ENCODE measurements at regions not wholly inside any gene's neighbourhood (a gene's known extent, or its start where the extent isn't known, plus 50 kb on each side); places are given as distances from the start of the nearest gene placed in this dataset.
"Not testable (repeated sequence)": the region's sequence is repeated elsewhere in the genome, so short reads cannot be mapped to it uniquely, and the experiment has no call there.

GRCh38 chr6:33896391-33897188, 92.8 kb upstream of the MLN start:
- H3K4me1 Mint-ChIP-seq, result peaks cover 72% of the 10 kb centered on the region
- H3K27ac Mint-ChIP-seq, result peak overlapping the region in 1 of 2 donors; percentile 4
- ATAC-seq (no peak), DNase-seq (no peak)
- no peak overlapping the region for H3K4me3 Mint-ChIP-seq
- no peaks in the 10 kb centered on the region for H3K9me3 Mint-ChIP-seq
- H3K27me3 Mint-ChIP-seq, result peaks cover 14% of the 10 kb centered on the region

- H3K4me3 Mint-ChIP-seq, result peak overlapping the region in 1 of 2 donors; percentile 78
- H3K4me1 Mint-ChIP-seq, result peaks cover 67% of the 10 kb centered on the region
- H3K27ac Mint-ChIP-seq, result peak overlapping the region in 1 of 2 donors; percentile 91
- H3K27me3 Mint-ChIP-seq, result peaks cover 7% of the 10 kb centered on the region
- DNase-seq (peak in 1 of 2 donors; percentile 22), ATAC-seq (peak; percentile 58)
- H3K9me3 Mint-ChIP-seq, result no peaks in the 10 kb centered on the region
Observed at GRCh38 chr6:33895988-33896387, 92.2 kb upstream of the MLN start.

- ATAC-seq (peak; percentile 96), DNase-seq (peak; percentile 48 to 66)
- Mint-ChIP-seq H3K9me3 (no peaks in the 10 kb centered on the region), H3K4me1 (peaks cover 63% of the 10 kb centered on the region), H3K4me3 (peak overlapping the region; percentile 49 to 78), H3K27me3 (peaks cover 7% of the 10 kb centered on the region), H3K27ac (peak overlapping the region in 1 of 2 donors; percentile 91)
Observed at GRCh38 chr6:33895296-33895695, 91.5 kb upstream of the MLN start.

- DNase-seq, result no peak
- Mint-ChIP-seq H3K4me1 (peaks cover 61% of the 10 kb centered on the region), H3K27ac (no peak overlapping the region), H3K9me3 (no peaks in the 10 kb centered on the region), H3K27me3 (peaks cover 7% of the 10 kb centered on the region), H3K4me3 (no peak overlapping the region)
- ATAC-seq, result no peak
Observed at GRCh38 chr6:33894438-33894837, 90.6 kb upstream of the MLN start.

GRCh38 chr6:33892581-33893346, 89.0 kb upstream of the MLN start:
- DNase-seq (no peak), ATAC-seq (peak; percentile 9)
- Mint-ChIP-seq H3K27ac (no peak overlapping the region), H3K9me3 (no peaks in the 10 kb centered on the region), H3K4me3 (no peak overlapping the region), H3K4me1 (peaks cover 47% of the 10 kb centered on the region), H3K27me3 (no peaks in the 10 kb centered on the region)

- no peaks in the 10 kb centered on the region for H3K9me3 Mint-ChIP-seq
- H3K4me1 Mint-ChIP-seq, result peaks cover 17% of the 10 kb centered on the region
- H3K27ac Mint-ChIP-seq, result no peak overlapping the region
- H3K27me3 Mint-ChIP-seq, result peaks cover 12% of the 10 kb centered on the region
- DNase-seq, result no peak
- no peak for ATAC-seq
- H3K4me3 Mint-ChIP-seq, result no peak overlapping the region
Observed at GRCh38 chr6:33888664-33889200, 84.9 kb upstream of the MLN start.

GRCh38 chr6:33888183-33888582, 84.4 kb upstream of the MLN start:
- no peak for ATAC-seq
- Mint-ChIP-seq H3K4me1 (peaks cover 11% of the 10 kb centered on the region), H3K9me3 (no peaks in the 10 kb centered on the region), H3K27ac (no peak overlapping the region), H3K27me3 (peaks cover 12% of the 10 kb centered on the region), H3K4me3 (no peak overlapping the region)
- DNase-seq, result no peak

GRCh38 chr6:33886673-33887144, 82.9 kb upstream of the MLN start:
- Mint-ChIP-seq H3K27ac (no peak overlapping the region), H3K4me1 (peaks cover 10% of the 10 kb centered on the region), H3K27me3 (peaks cover 12% of the 10 kb centered on the region), H3K9me3 (no peaks in the 10 kb centered on the region), H3K4me3 (no peak overlapping the region)
- ATAC-seq (peak; percentile 70), DNase-seq (no peak)

GRCh38 chr6:33885132-33886057, 81.6 kb upstream of the MLN start:
- peaks cover 19% of the 10 kb centered on the region for H3K27me3 Mint-ChIP-seq
- ATAC-seq (no peak), DNase-seq (no peak)
- H3K4me1 Mint-ChIP-seq, result peaks cover 10% of the 10 kb centered on the region
- no peak overlapping the region for H3K4me3 Mint-ChIP-seq
- no peaks in the 10 kb centered on the region for H3K9me3 Mint-ChIP-seq
- no peak overlapping the region for H3K27ac Mint-ChIP-seq

- not testable (repeated sequence) for ATAC-seq, H3K27ac Mint-ChIP-seq, DNase-seq, H3K4me3 Mint-ChIP-seq, H3K9me3 Mint-ChIP-seq, H3K4me1 Mint-ChIP-seq
- peaks cover 19% of the 10 kb centered on the region for H3K27me3 Mint-ChIP-seq
Observed at GRCh38 chr6:33883621-33884020, 79.8 kb upstream of the MLN start.

- DNase-seq (no peak), ATAC-seq (no peak)
- no peak overlapping the region for H3K27ac Mint-ChIP-seq
- H3K4me1 Mint-ChIP-seq, result peaks cover 14% of the 10 kb centered on the region
- no peaks in the 10 kb centered on the region for H3K9me3 Mint-ChIP-seq
- peaks cover 23% of the 10 kb centered on the region for H3K27me3 Mint-ChIP-seq
- no peak overlapping the region for H3K4me3 Mint-ChIP-seq
Observed at GRCh38 chr6:33882154-33882553, 78.4 kb upstream of the MLN start.

- ATAC-seq (no peak), DNase-seq (no peak)
- H3K4me3 Mint-ChIP-seq, result no peak overlapping the region
Observed at GRCh38 chr6:33880766-33881165, 77.0 kb upstream of the MLN start.

GRCh38 chr6:33880104-33880678, 76.4 kb upstream of the MLN start:
- H3K27ac Mint-ChIP-seq, result no peak overlapping the region
- ATAC-seq (no peak), DNase-seq (no peak)
- peaks cover 37% of the 10 kb centered on the region for H3K27me3 Mint-ChIP-seq
- peaks cover 12% of the 10 kb centered on the region for H3K4me1 Mint-ChIP-seq
- H3K4me3 Mint-ChIP-seq, result no peak overlapping the region
- H3K9me3 Mint-ChIP-seq, result no peaks in the 10 kb centered on the region

More at GRCh38 chr6:33880766-33881165, 77.0 kb upstream of the MLN start:
- peaks cover 6% of the 10 kb centered on the region for H3K4me1 Mint-ChIP-seq
- H3K9me3 Mint-ChIP-seq, result no peaks in the 10 kb centered on the region
- H3K27ac Mint-ChIP-seq, result no peak overlapping the region
- H3K27me3 Mint-ChIP-seq, result peaks cover 36% of the 10 kb centered on the region

GRCh38 chr6:33878562-33878961, 74.8 kb upstream of the MLN start:
- peaks cover 28% of the 10 kb centered on the region for H3K27me3 Mint-ChIP-seq
- no peak for DNase-seq
- H3K9me3 Mint-ChIP-seq, result no peaks in the 10 kb centered on the region
- no peak overlapping the region for H3K4me3 Mint-ChIP-seq
- no peak overlapping the region for H3K27ac Mint-ChIP-seq
- peaks cover 20% of the 10 kb centered on the region for H3K4me1 Mint-ChIP-seq
- no peak for ATAC-seq

All from stimulated activated naive CD8-positive, alpha-beta T cell treated with anti-CD3 and anti-CD28 coated beads, Interleukin-15, amount 100 ng/mL, for 72 hours (primary cell).